Superior temporal gyrus (tissue), 1 donor: ENCODE measurements at regions not wholly inside any gene's neighbourhood (a gene's known extent, or its start where the extent isn't known, plus 50 kb on each side); places are given as distances from the start of the nearest gene placed in this dataset.
"Not testable (repeated sequence)": the region's sequence is repeated elsewhere in the genome, so short reads cannot be mapped to it uniquely, and the experiment has no call there.

Experiments used
- DNase-seq: peaks from one replicate; pipeline ENCODE4 v3.0.0-alpha.2; 2016; ENCODE audit errors: extremely low spot score

GRCh38 chr6:148602136-148602535 is 144.7 kb upstream of the UST start:
- no peak for DNase-seq

DNA sequence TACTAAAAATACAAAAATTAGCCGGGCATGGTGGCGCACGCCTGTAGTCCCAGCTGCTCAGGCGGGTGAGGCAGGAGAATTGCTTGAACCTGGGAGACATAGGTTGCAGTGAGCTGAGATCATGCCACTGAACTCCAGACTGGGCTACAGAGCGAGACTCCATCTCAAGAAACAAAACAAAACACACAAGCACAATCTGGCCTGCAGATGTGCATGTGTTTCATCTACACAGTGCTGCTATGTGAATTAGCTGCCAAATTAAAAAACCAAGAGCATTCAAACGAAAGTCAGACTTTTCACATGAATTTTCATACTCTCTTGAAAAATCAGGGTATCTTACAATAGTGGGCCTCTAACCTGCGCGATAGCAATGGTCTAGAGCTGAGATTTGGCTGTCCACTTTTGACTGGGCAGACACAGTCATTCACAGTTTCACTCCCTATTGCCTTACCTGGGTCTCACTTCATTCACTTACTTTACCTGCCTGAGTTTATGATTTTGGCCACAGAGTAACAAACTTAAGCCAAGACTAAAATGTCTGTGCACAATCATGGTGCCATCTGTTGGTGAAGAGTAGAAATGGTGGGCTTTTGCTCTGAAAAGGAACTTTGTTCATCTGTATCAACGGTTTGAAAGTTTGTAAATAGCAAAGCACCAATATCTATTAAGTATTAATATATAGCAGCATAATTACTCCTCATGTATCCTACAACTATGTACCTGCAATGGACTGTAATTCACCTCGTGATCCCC is 138.5 kb upstream of the UST start:
- DNase-seq = no peak

DNA sequence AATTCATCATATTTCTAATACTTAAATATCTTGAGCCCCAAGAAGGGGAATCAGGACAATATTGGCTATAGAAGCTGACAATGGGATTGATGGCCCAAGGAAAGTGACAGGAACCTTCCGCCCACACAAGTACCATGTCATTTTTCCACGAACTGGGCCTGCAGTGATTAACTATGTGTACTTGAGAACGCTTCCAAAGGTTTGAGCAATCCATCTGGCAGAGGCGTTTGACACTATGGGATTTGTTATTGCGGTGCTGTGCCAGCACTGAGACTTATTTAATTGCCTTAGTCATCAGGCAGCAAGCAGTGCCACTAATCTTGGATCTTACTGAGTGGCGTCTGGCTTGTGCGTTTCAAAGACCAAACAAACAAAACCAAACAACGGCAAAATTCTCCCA is 135.6 kb upstream of the UST start:
- DNase-seq = peak; percentile 63

DNA sequence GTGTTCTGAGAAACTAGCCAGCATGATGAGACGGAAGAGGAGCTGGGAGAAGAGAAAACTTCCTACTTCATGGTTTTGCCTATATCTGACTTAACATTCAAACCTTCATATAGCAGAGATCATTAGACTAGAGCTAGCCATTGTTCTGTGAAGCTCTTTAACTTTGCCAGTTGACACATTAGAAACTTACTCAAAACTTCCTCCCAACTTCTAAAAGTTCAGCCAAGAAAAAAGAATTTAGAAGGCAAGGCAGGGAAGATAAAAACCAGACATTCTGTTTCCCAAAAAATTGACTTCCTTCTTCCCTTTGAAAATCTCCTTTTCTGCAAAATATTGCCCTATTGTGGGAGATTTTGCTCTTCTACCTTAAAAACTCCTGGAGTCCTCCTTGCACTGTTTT is 134.8 kb upstream of the UST start:
- no peak for DNase-seq

- DNase-seq = no peak
Measured at GRCh38 chr6:148614602-148615001, 132.2 kb upstream of the UST start.

GRCh38 chr6:148616841-148617240 is 130.0 kb upstream of the UST start:
- no peak for DNase-seq

DNA sequence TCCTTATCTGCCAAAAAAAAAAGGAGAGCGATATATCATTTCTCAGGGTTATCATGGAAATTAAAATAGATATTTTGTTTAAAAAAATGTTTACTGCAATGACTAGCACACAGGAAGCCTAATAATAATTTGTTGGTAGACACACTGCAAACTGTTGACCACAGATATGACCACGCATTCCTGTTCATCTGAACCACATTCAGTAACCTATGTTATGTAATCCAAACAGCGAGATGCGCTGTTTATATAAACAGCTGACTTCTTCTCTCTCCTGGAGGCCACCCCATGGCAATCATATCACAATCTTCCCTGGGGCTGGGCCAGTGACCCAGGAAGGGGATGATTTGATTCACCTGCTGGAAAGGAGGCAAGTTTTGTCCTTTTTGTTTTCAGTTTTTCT is 129.3 kb upstream of the UST start:
- DNase-seq = no peak

DNA sequence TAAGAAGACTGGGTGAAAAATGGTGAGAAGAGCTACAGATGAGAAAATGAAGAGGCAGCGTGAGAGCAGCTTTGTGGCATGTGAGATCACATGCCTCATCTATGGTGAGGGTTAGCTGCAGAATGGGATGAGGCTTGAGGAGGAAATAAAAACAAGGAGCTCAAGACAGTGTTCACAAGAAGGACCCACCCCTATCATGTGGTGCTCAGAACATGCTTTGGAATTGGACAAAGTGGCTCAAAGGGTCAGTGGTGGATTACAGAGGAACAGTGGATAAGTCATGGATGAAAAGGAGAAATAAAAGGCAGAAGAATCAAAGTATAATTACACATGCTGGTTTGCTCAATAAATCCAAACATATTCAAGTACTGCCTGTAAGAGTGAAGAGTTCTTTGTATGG is 126.9 kb upstream of the UST start:
- DNase-seq = no peak

- DNase-seq = no peak
Measured at GRCh38 chr6:148620579-148621298, 126.1 kb upstream of the UST start.

DNA sequence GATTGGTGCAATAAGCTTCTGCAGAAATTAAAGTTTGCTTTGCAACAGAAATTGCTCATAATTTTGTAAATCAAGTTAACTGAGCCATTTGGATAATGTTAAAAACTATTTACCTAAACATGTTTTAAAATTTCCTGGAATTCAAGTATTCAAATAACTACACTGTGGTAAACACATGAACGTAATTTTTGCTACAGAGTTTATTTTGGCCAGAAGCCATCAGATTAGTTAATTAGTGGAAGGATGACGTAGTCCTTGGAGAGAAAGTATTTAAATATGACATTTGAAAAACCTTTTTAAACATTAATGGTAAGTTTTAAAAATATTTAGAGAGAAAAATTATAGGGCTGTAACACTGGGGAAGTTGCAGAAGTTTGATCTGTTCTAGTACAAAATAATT is 121.2 kb upstream of the UST start:
- DNase-seq = no peak

- DNase-seq = no peak
Measured at GRCh38 chr6:148628251-148628650, 118.6 kb upstream of the UST start.

- DNase-seq = no peak
Measured at GRCh38 chr6:148629181-148629580, 117.6 kb upstream of the UST start.

GRCh38 chr6:148629592-148630465 is 117.0 kb upstream of the UST start:
- DNase-seq = no peak

DNA sequence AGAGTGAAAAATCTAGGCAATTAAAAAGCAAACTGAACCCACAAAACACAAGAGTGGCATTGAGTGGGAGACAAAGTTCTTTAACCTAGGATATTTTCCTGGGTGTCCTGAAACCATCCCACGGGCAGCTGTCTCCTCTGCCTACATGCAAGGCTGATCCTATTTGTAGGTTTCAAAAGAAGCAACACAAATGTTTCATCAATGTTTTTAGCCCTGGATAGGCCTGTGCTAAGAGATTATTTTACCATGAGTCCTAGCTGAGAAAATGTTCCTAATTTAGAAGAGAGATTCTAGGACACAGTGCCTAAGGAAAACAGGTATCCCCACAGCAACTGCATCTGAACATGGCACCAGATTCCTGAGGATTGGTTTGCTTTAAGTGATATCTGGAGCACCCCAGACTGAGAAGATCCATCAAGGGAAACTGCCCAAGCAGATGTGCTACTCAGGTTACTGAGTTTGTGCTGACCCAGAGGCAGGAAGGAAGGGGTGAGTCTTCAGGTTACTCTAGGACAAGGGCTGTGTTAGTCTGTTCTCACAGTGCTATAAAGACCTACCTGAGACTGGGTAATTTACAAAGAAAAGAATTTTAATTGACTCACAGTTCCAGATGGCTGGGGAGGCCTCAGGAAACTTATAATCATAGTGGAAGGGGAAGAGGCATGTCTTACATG is 111.6 kb upstream of the UST start:
- peak; percentile 38 for DNase-seq

DNA sequence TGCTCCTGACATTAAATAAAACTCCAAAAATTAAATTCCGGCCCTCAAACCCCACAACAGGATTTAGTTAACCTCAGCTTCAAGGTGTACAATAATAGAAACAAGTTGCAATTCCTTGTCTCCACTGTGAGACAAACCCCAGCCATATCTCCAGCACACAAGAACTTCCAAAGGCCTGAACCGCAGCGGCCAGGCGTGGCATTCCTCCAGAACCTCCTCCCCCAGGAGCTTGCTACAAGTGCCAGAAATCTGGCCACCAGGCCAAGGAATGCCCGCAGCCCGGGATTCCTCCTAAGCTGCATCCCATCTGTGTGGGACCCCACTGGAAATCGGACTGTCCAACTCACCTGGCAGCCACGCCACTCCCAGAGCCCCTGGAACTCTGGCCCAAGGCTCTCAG is 105.0 kb upstream of the UST start:
- DNase-seq = not testable (repeated sequence)

DNA sequence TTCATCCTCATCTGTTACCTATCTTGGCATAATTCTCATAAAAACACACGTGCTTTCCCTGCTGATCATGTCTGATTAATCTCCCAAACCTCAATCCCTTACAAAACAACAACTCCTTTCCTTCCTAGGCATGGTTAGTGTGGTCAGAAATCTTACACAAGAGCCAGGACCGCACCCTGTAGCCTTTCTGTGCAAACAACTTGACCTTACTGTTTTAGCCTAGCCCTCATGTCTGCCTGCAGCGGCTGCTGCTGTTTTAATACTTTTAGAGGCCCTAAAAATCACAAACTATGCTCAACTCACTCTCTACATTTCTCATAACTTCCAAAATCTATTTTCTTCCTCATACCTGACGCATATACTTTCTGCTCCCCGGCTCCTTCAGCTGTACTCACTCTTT is 103.6 kb upstream of the UST start:
- DNase-seq = not testable (repeated sequence)

DNA sequence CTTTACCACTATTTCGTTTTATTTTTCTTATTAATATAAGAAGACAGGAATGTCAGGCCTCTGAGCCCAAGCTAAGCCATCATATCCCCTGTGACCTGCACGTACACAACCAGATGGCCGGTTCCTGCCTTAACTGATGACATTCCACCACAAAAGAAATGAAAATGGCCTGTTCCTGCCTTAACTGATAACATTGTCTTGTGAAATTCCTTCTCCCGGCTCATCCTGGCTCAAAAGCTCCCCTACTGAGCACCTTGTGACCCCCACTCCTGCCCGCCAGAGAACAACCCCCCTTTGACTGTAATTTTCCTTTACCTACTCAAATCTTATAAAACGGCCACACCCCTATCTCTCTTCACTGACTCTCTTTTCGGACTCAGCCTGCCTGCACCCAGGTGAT is 101.8 kb upstream of the UST start:
- DNase-seq = not testable (repeated sequence)

GRCh38 chr6:148648754-148649453 is 97.9 kb upstream of the UST start:
- no peak for DNase-seq

- no peak for DNase-seq
Measured at GRCh38 chr6:148649454-148649963, 97.3 kb upstream of the UST start.

DNA sequence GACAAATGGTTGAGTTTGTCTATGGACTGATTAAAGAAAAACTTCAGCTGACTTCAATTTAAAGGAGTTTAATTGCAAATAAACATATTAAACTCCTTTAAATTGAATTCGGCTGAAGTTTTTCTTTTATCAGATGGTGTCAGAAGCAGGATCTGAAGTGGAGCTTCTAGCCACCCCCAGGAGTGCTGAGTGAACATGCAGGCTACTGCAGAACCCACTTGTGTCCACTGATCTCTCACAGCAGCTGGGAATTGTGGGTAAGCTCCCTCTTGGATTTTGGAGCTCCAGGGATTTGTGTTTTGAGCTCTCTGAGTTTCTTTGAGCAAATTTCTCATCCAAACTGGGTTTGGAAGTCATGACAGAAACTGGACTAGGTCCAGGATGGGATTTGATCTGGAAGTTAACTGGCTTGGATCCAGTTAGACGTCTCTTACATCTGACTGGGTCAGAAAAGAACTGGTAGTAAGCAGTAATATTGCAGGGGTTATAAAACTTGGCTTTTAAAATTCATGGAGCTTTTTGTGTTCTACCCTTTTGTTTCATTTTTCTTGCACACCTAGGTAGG is 95.8 kb upstream of the UST start:
- DNase-seq = no peak

GRCh38 chr6:148652205-148652604 is 94.6 kb upstream of the UST start:
- DNase-seq = no peak
